HCT116 (cell line): ENCODE measurements at regions not wholly inside any gene's neighbourhood (a gene's known extent, or its start where the extent isn't known, plus 50 kb on each side); places are given as distances from the start of the nearest gene placed in this dataset.

ENCODE experiments used
- EZH2 ChIP-seq: fragments of 200-600 bp; sonication (generic); IDR thresholded peaks from 2 replicates; pipeline ENCODE4 v1.6.1; 2017; ENCODE audit warnings: antibody characterized with exemption, mixed run types
- POLR2A ChIP-seq: IDR thresholded peaks from 2 replicates; pipeline ENCODE4 v1.7.0; 2011; ENCODE audit warnings: borderline replicate concordance; ENCODE audit not compliant: insufficient read depth, insufficient read length; ENCODE audit errors: extremely low read depth
- POLR2AphosphoS5 ChIP-seq: IDR thresholded peaks from 2 replicates; pipeline ENCODE4 v1.6.1; 2011; ENCODE audit warnings: mild to moderate bottlenecking, low read depth, low read length, moderate library complexity
- RAD21 ChIP-seq: IDR thresholded peaks from 2 replicates; pipeline ENCODE4 v1.6.1; 2012; ENCODE audit warnings: low read depth, mild to moderate bottlenecking
- SIN3A ChIP-seq: IDR thresholded peaks from 2 replicates; pipeline ENCODE4 v1.6.1; 2012; ENCODE audit warnings: low read depth
- TCF7L2 ChIP-seq: IDR thresholded peaks from 2 replicates; pipeline ENCODE4 v1.7.0; 2011; ENCODE audit warnings: borderline replicate concordance, inconsistent platforms; ENCODE audit not compliant: insufficient read depth, insufficient read length; ENCODE audit errors: extremely low read depth
- ZNF274 ChIP-seq: fragments of 200-500 bp; sonication (Bioruptor generic); IDR thresholded peaks from 2 replicates; pipeline ENCODE4 v1.6.1; 2014; ENCODE audit warnings: mild to moderate bottlenecking, low read depth, low read length, inconsistent platforms
- TF ChIP-seq, protein P1 (sequence below), 3 experiments: fragments of 200-600 bp in 1 of 3; sonication (generic) in 1 of 3; IDR thresholded peaks in 2 of 3; conservative IDR thresholded peaks in 1 of 3; 2 replicates each; pipeline ENCODE4 v1.5.1; 2012 to 2017; ENCODE audit warnings: low read depth in 2 of 3, low read length in 2 of 3, antibody characterized with exemption in 1 of 3, borderline replicate concordance in 1 of 3, control low read depth in 1 of 3, mild to moderate bottlenecking in 1 of 3, mixed read lengths in 1 of 3, mixed run types in 1 of 3, moderate library complexity in 1 of 3; ENCODE audit not compliant: insufficient read depth in 1 of 3
- TF ChIP-seq, protein P2 (sequence below): IDR thresholded peaks from 2 replicates; pipeline ENCODE4 v1.6.1; 2012
- TF ChIP-seq, protein P3 (sequence below): IDR thresholded peaks from 2 replicates; pipeline ENCODE4 v1.6.1; 2012

DNA sequence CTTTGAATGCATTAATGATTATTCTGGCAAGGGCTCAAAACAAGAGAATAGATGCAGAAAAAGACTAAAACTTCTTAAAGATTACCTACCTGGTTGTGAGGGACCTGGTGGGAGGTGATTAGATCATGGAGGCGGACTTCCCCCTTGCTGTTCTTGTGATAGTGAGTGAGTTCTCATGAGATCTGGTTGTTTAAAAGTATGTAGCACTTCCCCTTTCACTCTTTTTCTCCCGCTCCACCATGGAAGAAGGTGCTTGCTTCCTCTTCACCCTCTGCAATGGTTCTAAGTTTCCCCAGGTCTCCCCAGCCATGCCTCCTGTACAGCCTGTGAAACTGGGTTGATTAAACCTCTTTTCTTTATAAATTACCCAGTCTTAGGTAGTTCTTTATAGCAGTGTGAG lies 226.6 kb downstream of the ARHGAP12 start:
- TF ChIP-seq POLR2A (no peak), POLR2AphosphoS5 (no peak), EZH2 (no peak), TCF7L2 (no peak), SIN3A (no peak), RAD21 (no peak), ZNF274 (no peak)
- TF ChIP-seq, protein P1, sequence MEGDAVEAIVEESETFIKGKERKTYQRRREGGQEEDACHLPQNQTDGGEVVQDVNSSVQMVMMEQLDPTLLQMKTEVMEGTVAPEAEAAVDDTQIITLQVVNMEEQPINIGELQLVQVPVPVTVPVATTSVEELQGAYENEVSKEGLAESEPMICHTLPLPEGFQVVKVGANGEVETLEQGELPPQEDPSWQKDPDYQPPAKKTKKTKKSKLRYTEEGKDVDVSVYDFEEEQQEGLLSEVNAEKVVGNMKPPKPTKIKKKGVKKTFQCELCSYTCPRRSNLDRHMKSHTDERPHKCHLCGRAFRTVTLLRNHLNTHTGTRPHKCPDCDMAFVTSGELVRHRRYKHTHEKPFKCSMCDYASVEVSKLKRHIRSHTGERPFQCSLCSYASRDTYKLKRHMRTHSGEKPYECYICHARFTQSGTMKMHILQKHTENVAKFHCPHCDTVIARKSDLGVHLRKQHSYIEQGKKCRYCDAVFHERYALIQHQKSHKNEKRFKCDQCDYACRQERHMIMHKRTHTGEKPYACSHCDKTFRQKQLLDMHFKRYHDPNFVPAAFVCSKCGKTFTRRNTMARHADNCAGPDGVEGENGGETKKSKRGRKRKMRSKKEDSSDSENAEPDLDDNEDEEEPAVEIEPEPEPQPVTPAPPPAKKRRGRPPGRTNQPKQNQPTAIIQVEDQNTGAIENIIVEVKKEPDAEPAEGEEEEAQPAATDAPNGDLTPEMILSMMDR (IDR thresholded peaks at IDR 0.05 in 2 of 3, conservative IDR thresholded peaks at IDR 0.05 in 1 of 3; ENCODE audit: borderline replicate concordance in 1 of 3, insufficient read depth in 1 of 3, low read depth in 2 of 3, low read length in 2 of 3) = no peak
- TF ChIP-seq, protein P2, sequence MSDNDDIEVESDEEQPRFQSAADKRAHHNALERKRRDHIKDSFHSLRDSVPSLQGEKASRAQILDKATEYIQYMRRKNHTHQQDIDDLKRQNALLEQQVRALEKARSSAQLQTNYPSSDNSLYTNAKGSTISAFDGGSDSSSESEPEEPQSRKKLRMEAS = no peak
- TF ChIP-seq, protein P3, sequence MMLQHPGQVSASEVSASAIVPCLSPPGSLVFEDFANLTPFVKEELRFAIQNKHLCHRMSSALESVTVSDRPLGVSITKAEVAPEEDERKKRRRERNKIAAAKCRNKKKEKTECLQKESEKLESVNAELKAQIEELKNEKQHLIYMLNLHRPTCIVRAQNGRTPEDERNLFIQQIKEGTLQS = no peak
